SK-N-SH treated with all-trans-retinoic acid at 6 μM for 48 hours (cell line): ENCODE measurements at regions not wholly inside any gene's neighbourhood (a gene's known extent, or its start where the extent isn't known, plus 50 kb on each side); places are given as distances from the start of the nearest gene placed in this dataset.

Experiments used
- BACH2 ChIP-seq: fragments of 250-450 bp; sonication (Bioruptor Pico); IDR thresholded peaks from 2 replicates; pipeline ENCODE4 v1.9.0; 2021; ENCODE audit warnings: mild to moderate bottlenecking, borderline replicate concordance
- ESRRG ChIP-seq: fragments of 250-450 bp; sonication (Bioruptor Pico); IDR thresholded peaks from 2 replicates; pipeline ENCODE4 v1.6.1; 2021; ENCODE audit warnings: mild to moderate bottlenecking
- ZC3H10 ChIP-seq: fragments of 250-450 bp; sonication (Bioruptor Pico); IDR thresholded peaks from 2 replicates; pipeline ENCODE4 v1.5.1; 2021; ENCODE audit warnings: mild to moderate bottlenecking, moderate library complexity
- TF ChIP-seq, protein P1 (sequence below): fragments of 250-450 bp; sonication (Bioruptor Pico); IDR thresholded peaks from 2 replicates; pipeline ENCODE4 v1.8.0; 2020; ENCODE audit warnings: mild to moderate bottlenecking, moderate library complexity, borderline replicate concordance

GRCh38 chr5:56480078-56480704, 247.1 kb upstream of the ANKRD55 start:
- TF ChIP-seq, protein P1, sequence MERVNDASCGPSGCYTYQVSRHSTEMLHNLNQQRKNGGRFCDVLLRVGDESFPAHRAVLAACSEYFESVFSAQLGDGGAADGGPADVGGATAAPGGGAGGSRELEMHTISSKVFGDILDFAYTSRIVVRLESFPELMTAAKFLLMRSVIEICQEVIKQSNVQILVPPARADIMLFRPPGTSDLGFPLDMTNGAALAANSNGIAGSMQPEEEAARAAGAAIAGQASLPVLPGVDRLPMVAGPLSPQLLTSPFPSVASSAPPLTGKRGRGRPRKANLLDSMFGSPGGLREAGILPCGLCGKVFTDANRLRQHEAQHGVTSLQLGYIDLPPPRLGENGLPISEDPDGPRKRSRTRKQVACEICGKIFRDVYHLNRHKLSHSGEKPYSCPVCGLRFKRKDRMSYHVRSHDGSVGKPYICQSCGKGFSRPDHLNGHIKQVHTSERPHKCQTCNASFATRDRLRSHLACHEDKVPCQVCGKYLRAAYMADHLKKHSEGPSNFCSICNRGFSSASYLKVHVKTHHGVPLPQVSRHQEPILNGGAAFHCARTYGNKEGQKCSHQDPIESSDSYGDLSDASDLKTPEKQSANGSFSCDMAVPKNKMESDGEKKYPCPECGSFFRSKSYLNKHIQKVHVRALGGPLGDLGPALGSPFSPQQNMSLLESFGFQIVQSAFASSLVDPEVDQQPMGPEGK (CRISPR knock-in tag), result no peak
- no peak for TF ChIP-seq ESRRG
- TF ChIP-seq ZC3H10 (CRISPR knock-in tag), result no peak
- TF ChIP-seq BACH2 (CRISPR knock-in tag), result no peak
